ENCODE measurements at regions not wholly inside any gene's neighbourhood (a gene's known extent, or its start where the extent isn't known, plus 50 kb on each side); places are given as distances from the start of the nearest gene placed in this dataset.
"Not testable (repeated sequence)": the region's sequence is repeated elsewhere in the genome, so short reads cannot be mapped to it uniquely, and the experiment has no call there.

- 82 to 94% methylated on average over 3 of the region's 3 CpGs for WGBS, 2 donors
- H3K4me3 ChIP-seq (replicated peaks in 1 of 3): no peak overlapping the region
- TF ChIP-seq CTCF (IDR thresholded peaks at IDR 0.05): no peak
- no peak for TF ChIP-seq POLR2A (IDR thresholded peaks at IDR 0.05)
These were observed 545.7 kb upstream of the MIS18BP1 start for GRCh38 chr14:45798659-45799058.

GRCh38 chr14:45796006-45796405 lies 543.0 kb upstream of the MIS18BP1 start:
- H3K27ac ChIP-seq; H3K9me3 ChIP-seq; intact Hi-C loops (cut with DNase I); H3K36me3 ChIP-seq; H3K27me3 ChIP-seq; H3K4me1 ChIP-seq; DNase-seq; H3K4me3 ChIP-seq (replicated peaks in 1 of 3): not testable (repeated sequence)
- 85 to 88% methylated on average over 8 of the region's 8 CpGs for WGBS, 2 donors

More at GRCh38 chr14:45798659-45799058, 545.7 kb upstream of the MIS18BP1 start:
- no peaks in the 10 kb centered on the region for H3K27me3 ChIP-seq
- H3K9me3 ChIP-seq: no peaks in the 10 kb centered on the region
- H3K4me1 ChIP-seq: no peaks in the 10 kb centered on the region
- intact Hi-C loops (cut with DNase I): no loop called here
- DNase-seq: no peak
- H3K36me3 ChIP-seq: no peaks in the 10 kb centered on the region
- H3K27ac ChIP-seq: no peak overlapping the region

- intact Hi-C loops (cut with DNase I): no loop called here
- 85 to 88% methylated on average over 4 of the region's 4 CpGs for WGBS, 2 donors
- no peaks in the 10 kb centered on the region for H3K4me1 ChIP-seq
- no peaks in the 10 kb centered on the region for H3K27me3 ChIP-seq
- H3K36me3 ChIP-seq: no peaks in the 10 kb centered on the region
- no peak for DNase-seq
- TF ChIP-seq CTCF (IDR thresholded peaks at IDR 0.05): no peak
- no peak for TF ChIP-seq POLR2A (IDR thresholded peaks at IDR 0.05)
- H3K4me3 ChIP-seq (replicated peaks in 1 of 3): no peak overlapping the region
- no peak overlapping the region for H3K27ac ChIP-seq
- H3K9me3 ChIP-seq: no peaks in the 10 kb centered on the region
These were observed 540.1 kb upstream of the MIS18BP1 start for GRCh38 chr14:45793081-45793480.

GRCh38 chr14:45790293-45790692 lies 537.3 kb upstream of the MIS18BP1 start:
- no peak overlapping the region for H3K27ac ChIP-seq
- no peak for DNase-seq
- H3K27me3 ChIP-seq: no peaks in the 10 kb centered on the region
- no peaks in the 10 kb centered on the region for H3K9me3 ChIP-seq
- no peak for TF ChIP-seq CTCF (IDR thresholded peaks at IDR 0.05)
- TF ChIP-seq POLR2A (IDR thresholded peaks at IDR 0.05): no peak
- 77 to 78% methylated on average over 1 of the region's 1 CpG for WGBS, 2 donors
- no peaks in the 10 kb centered on the region for H3K36me3 ChIP-seq
- intact Hi-C loops (cut with DNase I): no loop called here
- H3K4me1 ChIP-seq: no peaks in the 10 kb centered on the region
- no peak overlapping the region for H3K4me3 ChIP-seq (replicated peaks in 1 of 3)

GRCh38 chr14:45787167-45787566 lies 534.2 kb upstream of the MIS18BP1 start:
- intact Hi-C loops (cut with DNase I): no loop called here
- Histone ChIP-seq H3K9me3 (no peaks in the 10 kb centered on the region), H3K27ac (no peak overlapping the region)

More at GRCh38 chr14:45787167-45787566, 534.2 kb upstream of the MIS18BP1 start:
- Histone ChIP-seq H3K27me3 (no peaks in the 10 kb centered on the region), H3K4me3 (replicated peaks in 1 of 3) (no peak overlapping the region), H3K4me1 (no peaks in the 10 kb centered on the region), H3K36me3 (no peaks in the 10 kb centered on the region)
- WGBS, 2 donors: 66 to 91% methylated on average over 2 of the region's 2 CpGs
- DNase-seq: no peak
- TF ChIP-seq POLR2A (IDR thresholded peaks at IDR 0.05) (no peak), CTCF (IDR thresholded peaks at IDR 0.05) (no peak)

Data from thyroid gland (tissue), 4 donors.